WTC11 (cell line): ENCODE measurements at regions not wholly inside any gene's neighbourhood (a gene's known extent, or its start where the extent isn't known, plus 50 kb on each side); places are given as distances from the start of the nearest gene placed in this dataset.

Experiments
- ATAC-seq: fragments of 200-7000 bp; cut with Tn5 transposase; 2 replicates; pipeline ENCODE4 v1.10.0; 2021; ENCODE audit warnings: mild to moderate bottlenecking, moderate library complexity
- CTCF ChIA-PET: fragments of 300-600 bp; sonication (Branson Sonifier 250); formaldehyde crosslinking; loops from one replicate; lab custom pipeline; 2021; ENCODE audit warnings: antibody characterized with exemption; lab: Charles Lee
- POLR2A ChIA-PET: fragments of 350-600 bp; sonication (Branson Sonifier 250); formaldehyde crosslinking; loops from one replicate; lab custom pipeline; 2021; ENCODE audit warnings: antibody characterized with exemption; lab: Charles Lee
- DNase-seq: peaks from one replicate; pipeline ENCODE4 v3.0.0; 2021; ENCODE audit warnings: low spot score
- H3K27ac Mint-ChIP-seq: 2 replicates; pipeline ENCODE4 v1.8.0; 2021; ENCODE audit warnings: mixed read lengths
- H3K27me3 Mint-ChIP-seq: 2 replicates; pipeline ENCODE4 v1.8.0; 2021; ENCODE audit warnings: low read depth, mild to moderate bottlenecking, moderate library complexity, mixed read lengths
- H3K36me3 Mint-ChIP-seq: 2 replicates; pipeline ENCODE4 v1.8.0; 2021; ENCODE audit warnings: mixed read lengths
- H3K4me1 Mint-ChIP-seq: 2 replicates; pipeline ENCODE4 v1.8.0; 2022; ENCODE audit warnings: mixed read lengths
- H3K4me3 Mint-ChIP-seq: 2 replicates; pipeline ENCODE4 v1.8.0; 2021; ENCODE audit warnings: mild to moderate bottlenecking, moderate library complexity, mixed read lengths
- H3K9me3 Mint-ChIP-seq: 2 replicates; pipeline ENCODE4 v1.8.0; 2021; ENCODE audit warnings: mixed read lengths
- CREB1 ChIP-seq: sonication (generic); formaldehyde crosslinking; IDR thresholded peaks from 2 replicates; pipeline ENCODE4 v1.8.0; 2023; ENCODE audit warnings: mild to moderate bottlenecking, missing genetic modification reagents
- CREM ChIP-seq: sonication (generic); formaldehyde crosslinking; IDR thresholded peaks from 2 replicates; pipeline ENCODE4 v1.8.1; 2022; ENCODE audit warnings: mild to moderate bottlenecking, missing genetic modification reagents, moderate library complexity
- EMX1 ChIP-seq: fragments of 250-450 bp; sonication (Bioruptor Pico); IDR thresholded peaks from 2 replicates; pipeline ENCODE4 v1.8.0; 2021; ENCODE audit warnings: mild to moderate bottlenecking
- GABPB1 ChIP-seq: sonication (generic); formaldehyde crosslinking; IDR thresholded peaks from 2 replicates; pipeline ENCODE4 v1.8.1; 2023; ENCODE audit warnings: mild to moderate bottlenecking, missing genetic modification reagents
- JAZF1 ChIP-seq: fragments of 250-450 bp; sonication (Bioruptor Pico); IDR thresholded peaks from 2 replicates; pipeline ENCODE4 v1.9.0; 2021; ENCODE audit warnings: moderate library complexity, mild to moderate bottlenecking, inconsistent platforms
- RORB ChIP-seq: fragments of 250-450 bp; sonication (Bioruptor Pico); IDR thresholded peaks from 2 replicates; pipeline ENCODE4 v1.9.0; 2021; ENCODE audit warnings: mild to moderate bottlenecking
- TEAD1 ChIP-seq: sonication (generic); formaldehyde crosslinking; IDR thresholded peaks from 2 replicates; pipeline ENCODE4 v1.8.0; 2022; ENCODE audit warnings: mild to moderate bottlenecking, missing genetic modification reagents
- TEAD4 ChIP-seq: sonication (generic); formaldehyde crosslinking; IDR thresholded peaks from 2 replicates; pipeline ENCODE4 v1.8.0; 2022; ENCODE audit warnings: mild to moderate bottlenecking, missing genetic modification reagents
- TP53 ChIP-seq: sonication (generic); formaldehyde crosslinking; IDR thresholded peaks from 2 replicates; pipeline ENCODE4 v1.8.1; 2023; ENCODE audit warnings: mild to moderate bottlenecking, missing genetic modification reagents
- ZBTB21 ChIP-seq: sonication (generic); formaldehyde crosslinking; IDR thresholded peaks from 2 replicates; pipeline ENCODE4 v1.8.1; 2023; ENCODE audit warnings: mild to moderate bottlenecking, missing genetic modification reagents, borderline replicate concordance
- ZNF138 ChIP-seq: sonication (generic); formaldehyde crosslinking; conservative IDR thresholded peaks from 2 replicates; pipeline ENCODE4 v1.8.1; 2022; ENCODE audit warnings: mild to moderate bottlenecking, moderate library complexity, missing genetic modification reagents
- ZNF416 ChIP-seq: fragments of 250-450 bp; sonication (Bioruptor Pico); IDR thresholded peaks from 2 replicates; pipeline ENCODE4 v1.9.0; 2021; ENCODE audit warnings: mild to moderate bottlenecking, inconsistent platforms
- ZNF671 ChIP-seq: fragments of 250-450 bp; sonication (Bioruptor Pico); IDR thresholded peaks from 2 replicates; pipeline ENCODE4 v1.8.0; 2021; ENCODE audit warnings: mild to moderate bottlenecking
- TF ChIP-seq, protein P1 (sequence below): fragments of 250-450 bp; sonication (Bioruptor Pico); IDR thresholded peaks from 2 replicates; pipeline ENCODE4 v1.8.0; 2021; ENCODE audit warnings: mild to moderate bottlenecking
- TF ChIP-seq, protein P2 (sequence below): sonication (generic); formaldehyde crosslinking; IDR thresholded peaks from 2 replicates; pipeline ENCODE4 v1.8.0; 2023; ENCODE audit warnings: missing genetic modification reagents
- TF ChIP-seq, protein P3 (sequence below): fragments of 250-450 bp; sonication (Bioruptor Pico); conservative IDR thresholded peaks from 2 replicates; pipeline ENCODE4 v1.9.0; 2021; ENCODE audit warnings: mild to moderate bottlenecking
- TF ChIP-seq, protein P4 (sequence below): sonication (generic); formaldehyde crosslinking; IDR thresholded peaks from 2 replicates; pipeline ENCODE4 v1.8.0; 2022; ENCODE audit warnings: missing genetic modification reagents
- TF ChIP-seq, protein P5 (sequence below): fragments of 200-600 bp; IDR thresholded peaks from 2 replicates; pipeline ENCODE4 v1.8.0; 2022; ENCODE audit warnings: antibody characterized with exemption
- TF ChIP-seq, protein P6 (sequence below): sonication (generic); formaldehyde crosslinking; IDR thresholded peaks from 2 replicates; pipeline ENCODE4 v1.8.1; 2023; ENCODE audit warnings: mild to moderate bottlenecking, moderate library complexity, missing genetic modification reagents
- TF ChIP-seq, protein P7 (sequence below): fragments of 250-450 bp; sonication (Bioruptor Pico); IDR thresholded peaks from 2 replicates; pipeline ENCODE4 v1.9.0; 2021; ENCODE audit warnings: mild to moderate bottlenecking
- TF ChIP-seq, protein P8 (sequence below): sonication (generic); formaldehyde crosslinking; IDR thresholded peaks from 2 replicates; pipeline ENCODE4 v1.8.1; 2023; ENCODE audit warnings: mild to moderate bottlenecking, missing genetic modification reagents, moderate library complexity

DNA sequence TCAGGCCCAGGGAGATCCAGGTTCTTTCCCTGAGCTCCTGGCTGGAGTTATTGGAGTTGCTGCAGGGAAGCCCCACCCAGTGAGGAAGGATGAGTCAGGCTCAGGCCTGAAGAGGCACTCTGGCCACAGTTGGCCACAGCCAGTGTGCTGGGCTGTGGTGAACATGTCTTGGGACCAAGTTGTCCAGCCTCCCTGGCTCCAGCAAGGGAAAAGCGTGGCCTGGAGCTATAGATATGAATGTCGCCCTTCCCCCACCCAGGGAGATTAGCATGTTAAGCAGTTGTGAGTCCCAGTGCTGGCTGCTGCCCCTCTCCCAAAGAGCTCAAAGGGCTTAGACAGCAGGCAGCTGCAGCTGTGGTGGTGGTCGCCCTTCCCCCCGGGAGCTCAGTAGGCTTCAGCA lies 963.2 kb downstream of the ROBO2 start (continued):
- TF ChIP-seq, protein P1, sequence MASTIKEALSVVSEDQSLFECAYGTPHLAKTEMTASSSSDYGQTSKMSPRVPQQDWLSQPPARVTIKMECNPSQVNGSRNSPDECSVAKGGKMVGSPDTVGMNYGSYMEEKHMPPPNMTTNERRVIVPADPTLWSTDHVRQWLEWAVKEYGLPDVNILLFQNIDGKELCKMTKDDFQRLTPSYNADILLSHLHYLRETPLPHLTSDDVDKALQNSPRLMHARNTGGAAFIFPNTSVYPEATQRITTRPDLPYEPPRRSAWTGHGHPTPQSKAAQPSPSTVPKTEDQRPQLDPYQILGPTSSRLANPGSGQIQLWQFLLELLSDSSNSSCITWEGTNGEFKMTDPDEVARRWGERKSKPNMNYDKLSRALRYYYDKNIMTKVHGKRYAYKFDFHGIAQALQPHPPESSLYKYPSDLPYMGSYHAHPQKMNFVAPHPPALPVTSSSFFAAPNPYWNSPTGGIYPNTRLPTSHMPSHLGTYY (CRISPR knock-in tag) = no peak
- TF ChIP-seq TP53 (CRISPR knock-in tag) (no peak), RORB (CRISPR knock-in tag) (no peak), ZNF671 (no peak), EMX1 (no peak), CREM (CRISPR knock-in tag) (no peak), JAZF1 (CRISPR knock-in tag) (no peak), ZBTB21 (CRISPR knock-in tag) (no peak), TEAD1 (CRISPR knock-in tag) (no peak), TEAD4 (CRISPR knock-in tag) (no peak)
- TF ChIP-seq, protein P2, sequence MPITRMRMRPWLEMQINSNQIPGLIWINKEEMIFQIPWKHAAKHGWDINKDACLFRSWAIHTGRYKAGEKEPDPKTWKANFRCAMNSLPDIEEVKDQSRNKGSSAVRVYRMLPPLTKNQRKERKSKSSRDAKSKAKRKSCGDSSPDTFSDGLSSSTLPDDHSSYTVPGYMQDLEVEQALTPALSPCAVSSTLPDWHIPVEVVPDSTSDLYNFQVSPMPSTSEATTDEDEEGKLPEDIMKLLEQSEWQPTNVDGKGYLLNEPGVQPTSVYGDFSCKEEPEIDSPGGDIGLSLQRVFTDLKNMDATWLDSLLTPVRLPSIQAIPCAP (CRISPR knock-in tag) = no peak
- TF ChIP-seq, protein P3, sequence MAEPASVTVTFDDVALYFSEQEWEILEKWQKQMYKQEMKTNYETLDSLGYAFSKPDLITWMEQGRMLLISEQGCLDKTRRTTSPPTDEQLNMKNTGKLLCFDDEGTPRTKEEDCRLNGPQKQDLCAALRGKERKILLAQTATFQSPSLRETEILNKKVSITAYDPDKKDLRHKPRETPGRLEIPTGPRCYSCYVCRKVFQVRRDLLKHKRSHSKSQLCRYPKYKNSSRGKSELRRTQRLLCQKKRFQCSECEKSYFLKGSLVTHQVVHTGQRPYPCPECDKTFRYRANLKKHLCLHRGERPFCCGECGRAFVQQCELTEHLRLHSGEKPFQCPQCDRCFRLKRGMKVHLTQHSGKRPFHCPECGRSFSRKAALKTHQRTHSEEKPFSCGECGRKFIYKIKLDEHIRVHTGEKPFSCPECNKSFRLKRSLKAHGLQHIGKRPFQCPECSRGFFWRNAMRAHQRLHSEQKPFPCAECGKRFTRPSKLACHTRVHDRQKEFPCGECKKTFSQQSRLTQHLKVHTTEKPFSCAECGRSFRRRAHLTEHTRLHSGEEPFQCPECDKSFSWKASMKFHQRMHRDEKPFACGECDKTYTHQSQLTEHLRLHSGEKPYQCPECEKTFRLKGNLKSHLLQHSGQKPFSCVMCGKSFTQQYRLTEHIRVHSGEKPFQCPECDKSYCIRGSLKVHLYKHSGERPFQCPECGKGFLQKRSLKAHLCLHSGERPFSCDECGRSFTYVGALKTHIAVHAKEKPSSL = no peak
- TF ChIP-seq, protein P4, sequence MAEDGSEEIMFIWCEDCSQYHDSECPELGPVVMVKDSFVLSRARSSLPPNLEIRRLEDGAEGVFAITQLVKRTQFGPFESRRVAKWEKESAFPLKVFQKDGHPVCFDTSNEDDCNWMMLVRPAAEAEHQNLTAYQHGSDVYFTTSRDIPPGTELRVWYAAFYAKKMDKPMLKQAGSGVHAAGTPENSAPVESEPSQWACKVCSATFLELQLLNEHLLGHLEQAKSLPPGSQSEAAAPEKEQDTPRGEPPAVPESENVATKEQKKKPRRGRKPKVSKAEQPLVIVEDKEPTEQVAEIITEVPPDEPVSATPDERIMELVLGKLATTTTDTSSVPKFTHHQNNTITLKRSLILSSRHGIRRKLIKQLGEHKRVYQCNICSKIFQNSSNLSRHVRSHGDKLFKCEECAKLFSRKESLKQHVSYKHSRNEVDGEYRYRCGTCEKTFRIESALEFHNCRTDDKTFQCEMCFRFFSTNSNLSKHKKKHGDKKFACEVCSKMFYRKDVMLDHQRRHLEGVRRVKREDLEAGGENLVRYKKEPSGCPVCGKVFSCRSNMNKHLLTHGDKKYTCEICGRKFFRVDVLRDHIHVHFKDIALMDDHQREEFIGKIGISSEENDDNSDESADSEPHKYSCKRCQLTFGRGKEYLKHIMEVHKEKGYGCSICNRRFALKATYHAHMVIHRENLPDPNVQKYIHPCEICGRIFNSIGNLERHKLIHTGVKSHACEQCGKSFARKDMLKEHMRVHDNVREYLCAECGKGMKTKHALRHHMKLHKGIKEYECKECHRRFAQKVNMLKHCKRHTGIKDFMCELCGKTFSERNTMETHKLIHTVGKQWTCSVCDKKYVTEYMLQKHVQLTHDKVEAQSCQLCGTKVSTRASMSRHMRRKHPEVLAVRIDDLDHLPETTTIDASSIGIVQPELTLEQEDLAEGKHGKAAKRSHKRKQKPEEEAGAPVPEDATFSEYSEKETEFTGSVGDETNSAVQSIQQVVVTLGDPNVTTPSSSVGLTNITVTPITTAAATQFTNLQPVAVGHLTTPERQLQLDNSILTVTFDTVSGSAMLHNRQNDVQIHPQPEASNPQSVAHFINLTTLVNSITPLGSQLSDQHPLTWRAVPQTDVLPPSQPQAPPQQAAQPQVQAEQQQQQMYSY (CRISPR knock-in tag) = no peak
- TF ChIP-seq, protein P5, sequence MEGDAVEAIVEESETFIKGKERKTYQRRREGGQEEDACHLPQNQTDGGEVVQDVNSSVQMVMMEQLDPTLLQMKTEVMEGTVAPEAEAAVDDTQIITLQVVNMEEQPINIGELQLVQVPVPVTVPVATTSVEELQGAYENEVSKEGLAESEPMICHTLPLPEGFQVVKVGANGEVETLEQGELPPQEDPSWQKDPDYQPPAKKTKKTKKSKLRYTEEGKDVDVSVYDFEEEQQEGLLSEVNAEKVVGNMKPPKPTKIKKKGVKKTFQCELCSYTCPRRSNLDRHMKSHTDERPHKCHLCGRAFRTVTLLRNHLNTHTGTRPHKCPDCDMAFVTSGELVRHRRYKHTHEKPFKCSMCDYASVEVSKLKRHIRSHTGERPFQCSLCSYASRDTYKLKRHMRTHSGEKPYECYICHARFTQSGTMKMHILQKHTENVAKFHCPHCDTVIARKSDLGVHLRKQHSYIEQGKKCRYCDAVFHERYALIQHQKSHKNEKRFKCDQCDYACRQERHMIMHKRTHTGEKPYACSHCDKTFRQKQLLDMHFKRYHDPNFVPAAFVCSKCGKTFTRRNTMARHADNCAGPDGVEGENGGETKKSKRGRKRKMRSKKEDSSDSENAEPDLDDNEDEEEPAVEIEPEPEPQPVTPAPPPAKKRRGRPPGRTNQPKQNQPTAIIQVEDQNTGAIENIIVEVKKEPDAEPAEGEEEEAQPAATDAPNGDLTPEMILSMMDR = no peak
- TF ChIP-seq, all 79 proteins: peak for 0

DNA sequence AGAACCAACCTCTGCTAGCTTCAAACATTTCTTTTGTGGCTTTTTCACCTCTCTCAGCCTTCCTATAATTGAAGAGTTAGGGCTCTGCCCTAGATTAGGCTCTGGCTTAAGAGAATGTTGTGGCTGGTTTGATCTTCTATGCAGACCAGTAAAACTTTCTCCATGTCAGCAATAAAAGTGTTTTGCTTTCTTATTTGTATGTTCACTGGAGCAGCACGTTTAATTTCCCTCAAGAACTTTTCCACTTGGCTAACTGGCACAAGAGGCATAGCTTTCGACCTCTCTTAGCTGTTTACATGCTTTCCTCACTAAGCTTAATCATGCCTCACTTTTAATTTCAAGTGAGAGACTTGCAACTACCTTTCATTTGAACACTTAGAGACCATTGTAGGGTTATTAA lies 964.7 kb downstream of the ROBO2 start:
- peaks cover 2% of the 10 kb centered on the region; the same call in 1 of the 2 replicates for H3K36me3 Mint-ChIP-seq
- ChIA-PET POLR2A (no interaction called here), CTCF (no interaction called here)

DNA sequence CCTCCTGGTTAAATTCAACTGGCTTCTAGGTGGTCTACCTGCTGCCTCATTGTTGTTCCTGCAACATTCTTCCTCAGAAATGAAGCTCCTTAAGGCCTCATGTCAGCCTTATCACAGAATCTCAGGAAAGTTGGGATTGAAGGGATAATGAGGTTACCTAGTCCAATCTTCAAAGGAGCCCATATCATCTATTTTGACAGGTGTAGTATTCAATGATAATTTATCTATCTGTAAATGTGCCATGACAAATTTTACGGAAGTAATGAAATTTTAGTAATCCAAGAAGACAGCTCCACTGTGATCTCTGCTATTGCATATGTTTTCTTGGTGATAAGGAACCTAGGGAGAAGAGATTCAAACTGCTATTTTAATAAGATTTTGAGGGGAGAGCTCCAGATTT lies 973.8 kb downstream of the ROBO2 start:
- no peak for DNase-seq
- peaks cover 13% of the 10 kb centered on the region for H3K36me3 Mint-ChIP-seq
- CTCF ChIA-PET = no interaction called here
- no peak for TF ChIP-seq CREB1 (CRISPR knock-in tag)
- TF ChIP-seq ZNF416 = no peak
- TF ChIP-seq RORB (CRISPR knock-in tag) = no peak
- TF ChIP-seq, protein P6, sequence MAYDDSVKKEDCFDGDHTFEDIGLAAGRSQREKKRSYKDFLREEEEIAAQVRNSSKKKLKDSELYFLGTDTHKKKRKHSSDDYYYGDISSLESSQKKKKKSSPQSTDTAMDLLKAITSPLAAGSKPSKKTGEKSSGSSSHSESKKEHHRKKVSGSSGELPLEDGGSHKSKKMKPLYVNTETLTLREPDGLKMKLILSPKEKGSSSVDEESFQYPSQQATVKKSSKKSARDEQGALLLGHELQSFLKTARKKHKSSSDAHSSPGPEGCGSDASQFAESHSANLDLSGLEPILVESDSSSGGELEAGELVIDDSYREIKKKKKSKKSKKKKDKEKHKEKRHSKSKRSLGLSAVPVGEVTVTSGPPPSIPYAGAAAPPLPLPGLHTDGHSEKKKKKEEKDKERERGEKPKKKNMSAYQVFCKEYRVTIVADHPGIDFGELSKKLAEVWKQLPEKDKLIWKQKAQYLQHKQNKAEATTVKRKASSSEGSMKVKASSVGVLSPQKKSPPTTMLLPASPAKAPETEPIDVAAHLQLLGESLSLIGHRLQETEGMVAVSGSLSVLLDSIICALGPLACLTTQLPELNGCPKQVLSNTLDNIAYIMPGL (CRISPR knock-in tag) = no peak
- TF ChIP-seq GABPB1 (CRISPR knock-in tag) = no peak
- TF ChIP-seq, protein P7, sequence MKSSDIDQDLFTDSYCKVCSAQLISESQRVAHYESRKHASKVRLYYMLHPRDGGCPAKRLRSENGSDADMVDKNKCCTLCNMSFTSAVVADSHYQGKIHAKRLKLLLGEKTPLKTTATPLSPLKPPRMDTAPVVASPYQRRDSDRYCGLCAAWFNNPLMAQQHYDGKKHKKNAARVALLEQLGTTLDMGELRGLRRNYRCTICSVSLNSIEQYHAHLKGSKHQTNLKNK (CRISPR knock-in tag) = no peak
- TF ChIP-seq CREM (CRISPR knock-in tag) = no peak
- TF ChIP-seq, protein P8, sequence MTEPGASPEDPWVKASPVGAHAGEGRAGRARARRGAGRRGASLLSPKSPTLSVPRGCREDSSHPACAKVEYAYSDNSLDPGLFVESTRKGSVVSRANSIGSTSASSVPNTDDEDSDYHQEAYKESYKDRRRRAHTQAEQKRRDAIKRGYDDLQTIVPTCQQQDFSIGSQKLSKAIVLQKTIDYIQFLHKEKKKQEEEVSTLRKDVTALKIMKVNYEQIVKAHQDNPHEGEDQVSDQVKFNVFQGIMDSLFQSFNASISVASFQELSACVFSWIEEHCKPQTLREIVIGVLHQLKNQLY = no peak
- no peak for TF ChIP-seq ZNF138 (CRISPR knock-in tag)

More for the DNA sequence above, 964.7 kb downstream of the ROBO2 start:
- no peak overlapping the region for H3K4me3 Mint-ChIP-seq
- H3K9me3 Mint-ChIP-seq = peaks cover 24% of the 10 kb centered on the region
- ATAC-seq = no peak
- TF ChIP-seq JAZF1 (CRISPR knock-in tag) = no peak
- DNase-seq = no peak
- no peak overlapping the region for H3K27ac Mint-ChIP-seq
- H3K27me3 Mint-ChIP-seq = no peaks in the 10 kb centered on the region
- no peaks in the 10 kb centered on the region for H3K4me1 Mint-ChIP-seq

More for the DNA sequence above, 973.8 kb downstream of the ROBO2 start:
- no peak overlapping the region for H3K4me3 Mint-ChIP-seq
- peaks cover 17% of the 10 kb centered on the region for H3K9me3 Mint-ChIP-seq
- no peaks in the 10 kb centered on the region; the same call in 1 of the 2 replicates for H3K4me1 Mint-ChIP-seq
- H3K27ac Mint-ChIP-seq = no peak overlapping the region
- POLR2A ChIA-PET = no interaction called here
- H3K27me3 Mint-ChIP-seq = no peaks in the 10 kb centered on the region
- ATAC-seq = no peak
